LHCN-M2 (cell line): ENCODE measurements at regions not wholly inside any gene's neighbourhood (a gene's known extent, or its start where the extent isn't known, plus 50 kb on each side); places are given as distances from the start of the nearest gene placed in this dataset.
"Not testable (repeated sequence)": the region's sequence is repeated elsewhere in the genome, so short reads cannot be mapped to it uniquely, and the experiment has no call there.

Experiments used
- DNase-seq: peaks from one replicate; pipeline ENCODE4 v3.0.0-alpha.2; 2012; ENCODE audit warnings: low read depth

- DNase-seq = peak; percentile 40
Observed at GRCh38 chr12:87270919-87271318, 758.3 kb downstream of the C12orf50 start.

DNA sequence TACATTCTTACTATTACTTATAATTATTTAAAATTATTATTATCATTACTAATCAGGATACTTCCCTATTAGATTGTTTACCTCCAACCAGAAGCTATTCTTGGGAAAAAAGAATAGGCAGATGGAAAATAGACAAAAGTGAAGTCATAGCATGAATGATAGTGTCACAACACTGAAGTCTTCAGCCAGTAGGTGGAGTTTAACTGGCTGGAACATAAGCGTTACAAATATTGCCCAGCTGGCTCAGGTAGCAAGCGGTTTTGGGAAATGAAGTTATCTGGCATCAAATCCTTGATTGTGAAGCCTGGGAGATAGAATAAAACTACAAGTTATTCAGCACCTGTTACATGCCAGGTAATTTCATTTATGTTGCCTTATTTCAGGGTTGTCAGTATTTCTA lies 762.9 kb downstream of the C12orf50 start:
- no peak for DNase-seq

- DNase-seq = peak; percentile 41
Observed at GRCh38 chr12:87259391-87259790, 769.8 kb downstream of the C12orf50 start.

- DNase-seq = no peak
Observed at GRCh38 chr12:87254381-87255030, 774.7 kb downstream of the C12orf50 start.

DNA sequence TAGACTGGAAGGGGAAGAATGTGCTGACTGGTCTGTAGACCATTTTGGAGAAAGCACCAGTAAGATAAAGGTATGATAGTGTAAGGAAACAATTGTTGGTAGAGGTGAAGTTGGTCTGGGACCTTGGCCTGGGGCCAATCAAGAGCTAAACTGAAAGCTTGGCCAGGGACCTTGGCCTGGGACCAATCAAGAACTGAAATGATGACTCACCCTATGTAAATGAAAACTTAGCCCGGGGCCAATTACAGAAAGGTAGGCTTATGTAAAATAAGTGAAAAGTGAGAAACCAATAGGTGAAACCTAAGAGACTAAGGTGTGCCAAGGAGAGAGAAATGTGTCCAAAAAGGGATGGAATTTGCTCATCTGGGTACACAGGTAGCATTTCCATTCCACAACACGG lies 776.0 kb downstream of the C12orf50 start:
- DNase-seq = no peak

DNA sequence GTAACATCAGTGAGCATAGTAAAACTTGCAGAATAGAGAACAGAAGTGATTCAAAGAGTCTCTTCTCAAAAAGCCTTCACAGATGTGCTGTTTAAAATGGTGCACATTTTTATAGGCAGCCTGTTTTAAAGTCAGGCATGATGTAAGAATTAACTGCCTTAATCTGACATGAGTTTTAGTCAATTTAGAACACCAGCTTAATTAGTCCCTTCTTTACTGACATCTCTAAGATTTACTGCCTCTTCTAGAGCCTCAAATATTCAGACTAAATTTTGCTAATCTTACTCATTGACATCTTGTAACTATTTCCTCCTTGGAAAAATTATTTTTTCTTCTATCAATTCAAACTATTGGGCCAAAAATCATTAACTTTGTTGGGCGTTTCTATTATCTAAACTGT lies 782.5 kb downstream of the C12orf50 start:
- no peak for DNase-seq

DNA sequence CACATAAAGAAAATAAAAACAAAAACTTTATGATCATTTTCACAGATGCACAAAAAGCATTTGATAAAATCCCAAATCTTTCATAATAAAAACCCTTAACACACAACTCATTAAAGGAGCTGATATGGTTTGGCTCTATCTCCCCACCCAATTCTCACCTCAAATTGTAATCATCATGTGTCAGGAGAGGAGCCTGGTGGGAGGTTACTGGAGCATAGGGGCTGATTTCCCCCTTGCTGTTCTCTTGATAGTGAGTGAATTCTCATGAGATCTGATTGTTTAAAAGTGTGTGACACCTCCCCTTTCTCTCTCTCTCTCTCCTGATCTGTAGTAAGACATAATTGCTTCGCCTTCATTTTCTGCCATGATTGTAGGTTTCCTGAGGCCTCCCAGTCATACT lies 790.7 kb downstream of the C12orf50 start:
- no peak for DNase-seq

GRCh38 chr12:87234898-87235297 lies 794.3 kb downstream of the C12orf50 start:
- no peak for DNase-seq

GRCh38 chr12:87233671-87234070 lies 795.5 kb downstream of the C12orf50 start:
- no peak for DNase-seq

DNA sequence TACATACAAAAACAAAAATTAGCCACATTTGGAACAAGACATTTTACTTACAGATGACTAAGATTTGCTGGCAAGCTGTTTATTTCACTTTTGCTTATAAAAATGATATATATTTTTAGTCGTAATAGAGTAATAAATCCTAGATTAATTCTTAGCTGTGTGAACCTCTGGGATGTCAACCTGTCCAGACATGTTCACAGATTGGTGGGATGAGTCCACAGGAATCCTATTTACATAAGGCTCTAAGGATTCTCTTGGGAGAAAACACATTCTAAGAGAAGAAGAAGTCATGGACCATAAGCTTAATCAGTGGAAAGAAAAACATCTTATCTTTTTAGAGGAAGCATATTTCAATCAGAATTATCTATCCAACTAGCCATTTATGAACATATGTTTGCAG lies 797.4 kb downstream of the C12orf50 start:
- DNase-seq = no peak

GRCh38 chr12:87230441-87230840 lies 798.8 kb downstream of the C12orf50 start:
- DNase-seq = no peak

DNA sequence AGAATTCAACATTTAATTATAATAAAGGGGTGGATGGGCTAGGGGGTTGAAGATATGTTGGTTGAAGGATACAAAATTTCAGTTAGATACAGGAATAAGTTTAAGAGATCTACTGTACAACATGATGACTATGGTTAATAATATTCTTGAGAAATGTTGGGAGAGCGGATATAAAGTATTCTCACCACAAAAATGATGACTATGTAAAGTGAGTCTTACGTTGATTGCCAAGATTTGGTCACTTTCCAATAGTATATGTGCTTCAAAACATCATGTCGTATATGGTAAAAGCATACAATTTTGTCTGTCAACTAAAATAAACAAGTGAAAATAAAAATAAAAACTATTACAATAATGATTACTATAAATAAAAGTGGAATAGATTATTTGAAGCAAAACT lies 802.0 kb downstream of the C12orf50 start:
- DNase-seq = peak; percentile 17

DNA sequence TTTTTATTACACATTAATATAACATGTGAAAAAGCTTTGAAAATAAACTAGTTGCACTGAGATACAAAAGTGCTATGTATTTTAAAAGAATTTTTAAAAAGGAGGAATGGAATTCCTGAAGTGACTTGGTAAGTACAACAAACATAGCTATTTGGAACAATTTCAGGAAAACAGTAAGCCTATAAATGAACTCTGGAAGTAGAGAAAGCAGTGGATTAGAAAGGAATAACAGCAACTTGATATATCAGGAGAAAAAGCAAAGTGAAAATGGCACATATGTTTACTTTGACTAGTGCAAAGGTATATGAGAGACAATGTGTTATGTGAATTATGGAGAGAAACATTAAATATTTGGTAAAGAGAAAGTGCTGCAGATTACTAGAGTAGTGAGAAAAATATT lies 811.7 kb downstream of the C12orf50 start:
- peak; percentile 15 for DNase-seq

GRCh38 chr12:87216436-87216835 lies 812.8 kb downstream of the C12orf50 start:
- DNase-seq = peak; percentile 77

GRCh38 chr12:87202189-87202588 lies 827.0 kb downstream of the C12orf50 start:
- DNase-seq = no peak

GRCh38 chr12:87201598-87201997 lies 827.6 kb downstream of the C12orf50 start:
- DNase-seq = no peak

- DNase-seq = no peak
Observed at GRCh38 chr12:87200289-87200979, 828.8 kb downstream of the C12orf50 start.

- DNase-seq = no peak
Observed at GRCh38 chr12:87198181-87198580, 831.0 kb downstream of the C12orf50 start.

DNA sequence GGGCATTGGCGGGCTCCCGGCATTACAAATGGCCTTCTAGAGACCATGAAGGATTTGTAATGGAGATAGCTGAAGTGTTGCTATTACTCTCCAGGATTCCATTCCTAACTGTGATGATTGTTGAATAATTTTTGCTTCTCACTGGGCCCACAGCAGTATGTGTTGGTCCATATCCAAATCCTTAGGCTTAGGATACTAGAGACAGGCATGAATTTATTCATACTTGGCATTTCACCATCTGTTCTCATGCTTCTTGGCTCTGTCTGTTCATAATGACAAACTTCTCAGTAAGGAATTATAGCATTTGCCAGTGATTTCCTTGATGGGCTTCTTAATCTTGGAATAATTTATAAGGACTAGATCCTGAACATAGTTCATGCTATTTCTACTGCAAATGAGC lies 832.9 kb downstream of the C12orf50 start:
- DNase-seq = peak; percentile 1

DNA sequence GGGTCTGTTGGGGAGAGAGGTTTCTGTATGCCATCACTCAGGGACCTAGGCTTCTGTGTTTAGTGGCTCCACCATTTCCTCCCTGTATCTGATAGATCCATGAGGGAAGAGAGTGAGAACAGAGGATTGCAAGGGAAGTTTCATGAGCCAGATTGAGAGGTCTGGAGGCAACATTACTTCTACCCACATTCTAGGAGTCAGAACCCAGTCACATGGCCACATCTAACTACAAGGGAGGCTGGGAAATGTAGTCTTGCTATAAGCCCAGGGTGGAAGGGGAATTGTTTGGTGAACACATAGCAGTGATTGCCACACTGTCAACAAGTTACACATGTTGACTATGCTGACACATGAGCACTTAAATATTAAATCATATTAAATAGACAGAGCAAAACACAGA lies 834.8 kb downstream of the C12orf50 start:
- DNase-seq = not testable (repeated sequence)

- no peak for DNase-seq
Observed at GRCh38 chr12:87185367-87185766, 843.8 kb downstream of the C12orf50 start.

DNA sequence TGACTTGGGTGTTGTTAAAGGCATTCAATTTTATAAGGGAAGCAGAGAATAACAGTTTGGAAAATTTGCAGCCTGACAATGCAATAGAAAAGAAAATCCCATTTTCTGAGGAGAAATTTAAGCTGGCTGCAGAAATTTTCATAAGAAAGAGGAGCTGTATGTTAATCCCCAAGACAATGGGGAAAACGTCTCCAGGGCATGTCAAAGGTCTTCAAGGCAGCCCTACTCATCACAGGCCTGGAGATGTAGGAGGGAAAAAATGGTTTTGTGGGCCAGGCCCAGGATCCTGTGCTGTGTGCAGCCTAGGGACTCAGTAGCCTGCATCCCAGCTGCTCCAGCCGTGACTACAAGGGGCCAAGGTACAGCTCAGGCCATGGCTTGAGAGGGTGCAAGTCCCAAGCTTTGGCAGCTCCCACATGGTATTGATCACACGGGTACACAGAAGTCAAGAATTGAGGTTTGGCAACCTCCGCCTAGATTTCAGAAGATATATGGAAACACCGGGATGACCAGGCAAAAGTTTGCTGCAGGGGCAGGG lies 846.4 kb downstream of the C12orf50 start:
- no peak for DNase-seq

DNA sequence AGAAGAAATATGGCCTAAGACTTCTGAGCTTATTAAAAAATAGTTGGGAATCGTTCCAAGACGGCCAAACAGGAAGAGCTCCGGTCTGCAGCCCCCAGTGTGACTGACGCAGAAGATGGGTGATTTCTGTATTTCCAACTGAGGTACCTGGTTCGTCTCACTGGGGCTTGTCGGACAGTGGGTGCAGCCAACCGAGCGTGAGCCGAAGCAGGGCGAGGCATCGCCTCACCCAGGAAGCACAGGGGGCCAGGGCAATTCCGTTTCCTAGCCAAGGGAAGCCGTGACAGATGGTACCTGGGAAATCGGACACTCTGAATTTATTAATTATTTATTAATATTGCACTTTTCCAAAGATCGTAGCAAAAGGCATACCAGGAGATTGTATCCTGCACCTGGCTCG lies 857.8 kb downstream of the C12orf50 start:
- no peak for DNase-seq
